Aorta (tissue), 5 donors: ENCODE measurements at regions not wholly inside any gene's neighbourhood (a gene's known extent, or its start where the extent isn't known, plus 50 kb on each side); places are given as distances from the start of the nearest gene placed in this dataset.

Experiments used
- ATAC-seq: fragments of 200-7000 bp; cut with Tn5 transposase; one replicate; pipeline ENCODE4 v1.9.1; 2022; ENCODE audit warnings: moderate library complexity; ENCODE audit not compliant: low FRiP score
- DNase-seq, 2 donors: peaks; one replicate each; pipeline ENCODE4 v3.0.0-alpha.2; 2020
- H3K27ac ChIP-seq, 2 donors: one replicate each; pipeline ENCODE4 v1.5.1; 2013; ENCODE audit warnings: low read length in 2 of 2, mild to moderate bottlenecking in 2 of 2, moderate library complexity in 2 of 2, control low read depth in 1 of 2, inconsistent platforms in 1 of 2, low read depth in 1 of 2
- H3K27me3 ChIP-seq, 2 donors: one replicate each; pipeline ENCODE4 v1.6.1; 2013; ENCODE audit warnings: control low read depth in 1 of 2, low read length in 1 of 2, mild to moderate bottlenecking in 1 of 2, moderate library complexity in 1 of 2; ENCODE audit not compliant: insufficient read depth in 2 of 2, control insufficient read depth in 1 of 2
- H3K36me3 ChIP-seq, 2 donors: one replicate each; pipeline ENCODE4 v1.6.1; 2013; ENCODE audit warnings: control low read depth in 1 of 2, low read length in 1 of 2, mild to moderate bottlenecking in 1 of 2; ENCODE audit not compliant: insufficient read depth in 2 of 2, control insufficient read depth in 1 of 2
- H3K4me1 ChIP-seq, 2 donors: one replicate each; pipeline ENCODE4 v1.6.1; 2013; ENCODE audit warnings: low read length in 2 of 2, control low read depth in 1 of 2, mild to moderate bottlenecking in 1 of 2, moderate library complexity in 1 of 2; ENCODE audit not compliant: insufficient read depth in 2 of 2, control insufficient read depth in 1 of 2
- H3K4me3 ChIP-seq, 2 donors: one replicate each; pipeline ENCODE4 v1.5.1; 2013; ENCODE audit warnings: low read length in 2 of 2, control low read depth in 1 of 2, mild to moderate bottlenecking in 1 of 2
- H3K9me3 ChIP-seq: one replicate; pipeline ENCODE4 v1.6.1; 2013; ENCODE audit warnings: mild to moderate bottlenecking, low read length; ENCODE audit not compliant: control insufficient read depth
- WGBS, 2 donors: extraction: QIAGEN DNeasy Blood & Tissue Kit; methylation state at CpG; one replicate each; pipeline ENCODE4 v1.1.7; 2013; 5-methylcytosine and 5-hydroxymethylcytosine counted together
- intact Hi-C, 2 donors: fragments of 100-400 bp; cut with DNase I; formaldehyde crosslinking; loops; one replicate each; pipeline versions ENCODE4 v1.14.2 to v1.15.0; 2022
- donor health status: healthy with polysubstance abuse.
- donor health status: Bipolar disorder and iron deficiency.
- donor health status: DM: no; HTN: no; CAD: no.
- donor health status: DM: no; HTN: no; CAD: no.
- donor health status: DM: yes; HTN: yes; CAD: no.

- no peaks in the 10 kb centered on the region for H3K36me3 ChIP-seq
- intact Hi-C loops = no loop called here
Measured at GRCh38 chr4:19134685-19135084, 1113.1 kb upstream of the LCORL start.

GRCh38 chr4:19133315-19133714 lies 1111.8 kb upstream of the LCORL start:
- Histone ChIP-seq H3K9me3 (no peaks in the 10 kb centered on the region), H3K4me3 (no peak overlapping the region), H3K4me1 (no peaks in the 10 kb centered on the region), H3K36me3 (no peaks in the 10 kb centered on the region), H3K27me3 (no peaks in the 10 kb centered on the region), H3K27ac (no peak overlapping the region)
- ATAC-seq (no peak), DNase-seq (no peak)
- 89 to 90% methylated on average over 1 of the region's 1 CpG for WGBS, 2 donors
- intact Hi-C loops = no loop called here

More at GRCh38 chr4:19134685-19135084, 1113.1 kb upstream of the LCORL start:
- ATAC-seq (no peak), DNase-seq (no peak)
- H3K9me3 ChIP-seq = no peaks in the 10 kb centered on the region
- H3K27me3 ChIP-seq = no peaks in the 10 kb centered on the region
- H3K4me3 ChIP-seq = no peak overlapping the region
- no peaks in the 10 kb centered on the region for H3K4me1 ChIP-seq
- no peak overlapping the region for H3K27ac ChIP-seq
- 79% methylated on average over 3 of the region's 3 CpGs for WGBS, 2 donors

GRCh38 chr4:19130866-19131265 lies 1109.3 kb upstream of the LCORL start:
- Histone ChIP-seq H3K4me3 (no peak overlapping the region), H3K27ac (no peak overlapping the region), H3K27me3 (no peaks in the 10 kb centered on the region), H3K4me1 (no peaks in the 10 kb centered on the region), H3K36me3 (no peaks in the 10 kb centered on the region), H3K9me3 (no peaks in the 10 kb centered on the region)
- intact Hi-C loops = no loop called here
- ATAC-seq = no peak
- DNase-seq = no peak

- 98 to 100% methylated on average over 1 of the region's 1 CpG for WGBS, 2 donors
- no peak overlapping the region for H3K27ac ChIP-seq
- H3K4me3 ChIP-seq = no peak overlapping the region
Measured at GRCh38 chr4:19128176-19128575, 1106.6 kb upstream of the LCORL start.

GRCh38 chr4:19126903-19127302 lies 1105.3 kb upstream of the LCORL start:
- intact Hi-C loops = no loop called here
- Histone ChIP-seq H3K27ac (no peak overlapping the region), H3K9me3 (no peaks in the 10 kb centered on the region), H3K36me3 (no peaks in the 10 kb centered on the region), H3K4me3 (no peak overlapping the region), H3K4me1 (no peaks in the 10 kb centered on the region), H3K27me3 (no peaks in the 10 kb centered on the region)
- WGBS, 2 donors = 90 to 93% methylated on average over 4 of the region's 4 CpGs
- ATAC-seq (no peak), DNase-seq (no peak)

More at GRCh38 chr4:19128176-19128575, 1106.6 kb upstream of the LCORL start:
- H3K27me3 ChIP-seq = no peaks in the 10 kb centered on the region
- no peak for DNase-seq
- intact Hi-C loops = no loop called here
- H3K9me3 ChIP-seq = no peaks in the 10 kb centered on the region
- ATAC-seq = no peak
- no peaks in the 10 kb centered on the region for H3K4me1 ChIP-seq
- no peaks in the 10 kb centered on the region for H3K36me3 ChIP-seq

GRCh38 chr4:19123681-19124080 lies 1102.1 kb upstream of the LCORL start:
- intact Hi-C loops = no loop called here
- peaks cover 1% of the 10 kb centered on the region for H3K9me3 ChIP-seq
- WGBS, 2 donors = 78 to 84% methylated on average over 4 of the region's 4 CpGs

GRCh38 chr4:19119904-19120560 lies 1098.5 kb upstream of the LCORL start:
- Histone ChIP-seq H3K27me3 (no peaks in the 10 kb centered on the region), H3K36me3 (no peaks in the 10 kb centered on the region), H3K9me3 (peaks cover 1% of the 10 kb centered on the region), H3K4me1 (no peaks in the 10 kb centered on the region), H3K27ac (no peak overlapping the region), H3K4me3 (no peak overlapping the region)
- DNase-seq (no peak), ATAC-seq (no peak)
- 69 to 73% methylated on average over 3 of the region's 3 CpGs for WGBS, 2 donors
- intact Hi-C loops = no loop called here

More at GRCh38 chr4:19123681-19124080, 1102.1 kb upstream of the LCORL start:
- DNase-seq = no peak
- ATAC-seq = no peak
- Histone ChIP-seq H3K27me3 (no peaks in the 10 kb centered on the region), H3K27ac (no peak overlapping the region), H3K4me3 (no peak overlapping the region), H3K36me3 (no peaks in the 10 kb centered on the region), H3K4me1 (no peaks in the 10 kb centered on the region)

- ATAC-seq = no peak
- no peaks in the 10 kb centered on the region for H3K4me1 ChIP-seq
- peaks cover 1% of the 10 kb centered on the region for H3K9me3 ChIP-seq
- no peak for DNase-seq
- H3K4me3 ChIP-seq = no peak overlapping the region
- intact Hi-C loops = no loop called here
- H3K36me3 ChIP-seq = no peaks in the 10 kb centered on the region
- no peak overlapping the region for H3K27ac ChIP-seq
- 76 to 78% methylated on average over 2 of the region's 2 CpGs for WGBS, 2 donors
- no peaks in the 10 kb centered on the region for H3K27me3 ChIP-seq
Measured at GRCh38 chr4:19117022-19117421, 1095.5 kb upstream of the LCORL start.

GRCh38 chr4:19104176-19104575 lies 1082.6 kb upstream of the LCORL start:
- Histone ChIP-seq H3K4me1 (no peaks in the 10 kb centered on the region), H3K27me3 (no peaks in the 10 kb centered on the region), H3K27ac (no peak overlapping the region), H3K4me3 (no peak overlapping the region), H3K36me3 (no peaks in the 10 kb centered on the region), H3K9me3 (no peaks in the 10 kb centered on the region)
- WGBS, 2 donors = 87 to 89% methylated on average over 4 of the region's 4 CpGs
- ATAC-seq = no peak
- intact Hi-C loops = no loop called here
- DNase-seq = no peak
